GM12865 (cell line): ENCODE measurements at regions not wholly inside any gene's neighbourhood (a gene's known extent, or its start where the extent isn't known, plus 50 kb on each side); places are given as distances from the start of the nearest gene placed in this dataset.

Experiments
- DNase-seq: peaks from one replicate; pipeline ENCODE4 v3.0.0; 2010; ENCODE audit warnings: low read depth
- H3K4me3 ChIP-seq: 2 replicates; pipeline ENCODE4 v1.5.1; 2011; ENCODE audit warnings: mild to moderate bottlenecking, low read depth, low read length, control low read depth
- CTCF ChIP-seq: IDR thresholded peaks from 2 replicates; pipeline ENCODE4 v1.5.1; 2011; ENCODE audit warnings: low read length, control low read depth, low read depth, inconsistent platforms; ENCODE audit not compliant: insufficient read depth; ENCODE audit errors: missing control alignments

GRCh38 chr2:10513201-10513600 is 65.1 kb upstream of the ODC1 start:
- no peak overlapping the region for H3K4me3 ChIP-seq
- DNase-seq, result no peak
- TF ChIP-seq CTCF, result no peak

- H3K4me3 ChIP-seq, result no peak overlapping the region
- no peak for DNase-seq
- no peak for TF ChIP-seq CTCF
Measured at GRCh38 chr2:10508038-10508437, 59.9 kb upstream of the ODC1 start.

GRCh38 chr2:10507106-10507505 is 59.0 kb upstream of the ODC1 start:
- TF ChIP-seq CTCF, result no peak
- no peak for DNase-seq
- no peak overlapping the region for H3K4me3 ChIP-seq

- TF ChIP-seq CTCF, result no peak
- H3K4me3 ChIP-seq, result no peak overlapping the region
- no peak for DNase-seq
Measured at GRCh38 chr2:10504994-10505820, 57.1 kb upstream of the ODC1 start.

- TF ChIP-seq CTCF, result no peak
- DNase-seq, result no peak
Measured at GRCh38 chr2:10504370-10504993, 56.4 kb upstream of the ODC1 start.

GRCh38 chr2:10502803-10503107 is 54.6 kb upstream of the ODC1 start:
- no peak for TF ChIP-seq CTCF
- DNase-seq, result no peak
- no peak overlapping the region for H3K4me3 ChIP-seq

More at GRCh38 chr2:10504370-10504993, 56.4 kb upstream of the ODC1 start:
- no peak overlapping the region for H3K4me3 ChIP-seq
